ENCODE measurements at regions not wholly inside any gene's neighbourhood (a gene's known extent, or its start where the extent isn't known, plus 50 kb on each side); places are given as distances from the start of the nearest gene placed in this dataset.

DNA sequence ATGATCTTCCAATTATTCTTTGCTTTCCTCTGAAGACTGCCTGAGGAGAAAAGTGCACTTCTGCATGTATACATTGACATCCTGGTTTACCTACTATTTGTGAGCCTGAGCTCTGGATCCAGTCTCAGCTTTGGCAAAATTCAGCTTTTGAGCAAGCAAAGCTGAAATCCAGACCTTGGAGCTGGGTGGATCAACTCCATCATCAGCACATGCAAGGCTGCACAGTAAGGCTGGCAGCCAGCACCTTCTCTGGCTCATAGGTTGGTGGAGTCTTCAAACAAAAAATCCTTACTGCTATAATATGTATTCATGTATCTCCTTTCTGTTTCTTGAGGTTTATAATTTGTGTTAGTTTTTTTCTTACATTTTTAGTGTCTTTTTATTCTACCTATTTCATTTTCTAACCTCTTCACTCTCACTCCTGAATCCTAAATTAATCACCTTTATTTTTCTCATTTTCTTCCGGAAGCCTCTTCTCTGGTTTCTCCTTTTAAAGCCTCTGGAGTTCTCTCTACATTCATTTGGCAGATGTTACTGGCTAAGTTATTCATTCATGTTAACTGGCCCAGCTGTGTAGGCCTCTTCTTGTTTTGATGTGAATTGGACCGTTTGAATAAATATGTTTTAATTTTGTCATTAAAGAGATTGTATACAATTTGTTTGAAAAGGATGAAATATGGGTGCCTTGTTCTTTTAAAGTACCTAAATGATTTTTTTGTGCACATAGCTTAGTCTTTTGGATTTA, 224.8 kb downstream of the DACT1 start:
- no TSS peak for BruUV-seq (replicated peaks)
- intact Hi-C loops (cut with micrococcal nuclease; ENCODE audit: unreplicated experiment), result no loop called here

DNA sequence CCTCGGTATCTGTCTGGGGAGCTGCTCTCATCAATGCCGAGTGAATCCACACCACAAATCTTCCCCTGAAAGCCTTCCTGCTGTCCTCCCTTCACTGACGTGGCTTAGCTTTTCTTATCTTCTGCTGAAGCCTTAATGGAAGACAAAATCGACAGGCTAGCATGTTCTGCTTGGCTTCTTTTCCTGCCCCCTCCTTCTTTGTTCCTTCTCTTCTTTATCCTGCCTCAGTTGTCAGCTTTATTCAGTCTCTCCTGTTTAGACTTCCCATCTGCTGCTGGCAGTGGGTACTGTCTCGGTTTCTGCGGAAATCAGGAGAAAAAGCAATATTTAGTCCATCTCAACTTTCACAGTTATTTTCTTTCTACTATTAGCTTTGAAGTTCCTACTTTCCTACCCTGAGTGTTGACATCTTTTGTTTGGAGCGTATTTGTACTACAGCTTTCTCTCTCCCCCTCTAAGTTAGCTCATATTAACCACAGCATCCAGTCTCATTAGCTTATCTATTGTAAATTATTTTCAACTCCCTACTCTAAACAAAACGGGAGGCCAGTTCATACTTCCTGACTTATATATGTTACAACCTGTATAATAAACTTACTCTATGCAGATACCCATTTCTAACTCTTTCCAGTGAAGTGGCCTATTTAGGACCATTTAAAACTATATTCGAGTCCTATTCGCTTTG, 226.0 kb downstream of the DACT1 start:
- intact Hi-C loops (cut with micrococcal nuclease; ENCODE audit: unreplicated experiment), result no loop called here
- H3K36me3 ChIP-seq (ENCODE audit: insufficient read depth, low read length), result no peaks in the 10 kb centered on the region
- no peak for DNase-seq (ENCODE audit: low spot score)
- no peaks in the 10 kb centered on the region for H4K20me1 ChIP-seq (ENCODE audit: insufficient read depth, low read length)
- H3K79me2 ChIP-seq (ENCODE audit: insufficient read depth, low read depth, low read length), result no peaks in the 10 kb centered on the region
- TF ChIP-seq EZH2phosphoT487 (IDR thresholded peaks at IDR 0.05; ENCODE audit: borderline replicate concordance, low read depth, low read length), result no peak
- TF ChIP-seq, protein P1, sequence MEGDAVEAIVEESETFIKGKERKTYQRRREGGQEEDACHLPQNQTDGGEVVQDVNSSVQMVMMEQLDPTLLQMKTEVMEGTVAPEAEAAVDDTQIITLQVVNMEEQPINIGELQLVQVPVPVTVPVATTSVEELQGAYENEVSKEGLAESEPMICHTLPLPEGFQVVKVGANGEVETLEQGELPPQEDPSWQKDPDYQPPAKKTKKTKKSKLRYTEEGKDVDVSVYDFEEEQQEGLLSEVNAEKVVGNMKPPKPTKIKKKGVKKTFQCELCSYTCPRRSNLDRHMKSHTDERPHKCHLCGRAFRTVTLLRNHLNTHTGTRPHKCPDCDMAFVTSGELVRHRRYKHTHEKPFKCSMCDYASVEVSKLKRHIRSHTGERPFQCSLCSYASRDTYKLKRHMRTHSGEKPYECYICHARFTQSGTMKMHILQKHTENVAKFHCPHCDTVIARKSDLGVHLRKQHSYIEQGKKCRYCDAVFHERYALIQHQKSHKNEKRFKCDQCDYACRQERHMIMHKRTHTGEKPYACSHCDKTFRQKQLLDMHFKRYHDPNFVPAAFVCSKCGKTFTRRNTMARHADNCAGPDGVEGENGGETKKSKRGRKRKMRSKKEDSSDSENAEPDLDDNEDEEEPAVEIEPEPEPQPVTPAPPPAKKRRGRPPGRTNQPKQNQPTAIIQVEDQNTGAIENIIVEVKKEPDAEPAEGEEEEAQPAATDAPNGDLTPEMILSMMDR (conservative IDR thresholded peaks at IDR 0.05; ENCODE audit: low read length), result no peak
- no peak overlapping the region for H3K4me2 ChIP-seq (ENCODE audit: low read length)
- H3K4me3 ChIP-seq (ENCODE audit: low read depth, low read length, poor library complexity, severe bottlenecking), result no peak overlapping the region
- H3K9me2 ChIP-seq (ENCODE audit: insufficient read depth, low read length), result no peaks in the 10 kb centered on the region
- H3K9me3 ChIP-seq (ENCODE audit: low read length), result no peaks in the 10 kb centered on the region
- no TSS peak for BruUV-seq (replicated peaks)
- ChIA-PET CTCF (ENCODE audit: unreplicated experiment) (no interaction called here), POLR2A (no interaction called here)
- H2AFZ ChIP-seq (ENCODE audit: low read length), result no peak overlapping the region
- H3K27ac ChIP-seq (ENCODE audit: low read depth, low read length, poor library complexity, severe bottlenecking), result no peak overlapping the region
- H3K4me1 ChIP-seq (ENCODE audit: insufficient read depth, low read length, poor library complexity, severe bottlenecking), result no peaks in the 10 kb centered on the region

More for the DNA sequence above, 224.8 kb downstream of the DACT1 start:
- Histone ChIP-seq H3K4me3 (ENCODE audit: low read depth, low read length, poor library complexity, severe bottlenecking) (no peak overlapping the region), H3K79me2 (ENCODE audit: insufficient read depth, low read depth, low read length) (no peaks in the 10 kb centered on the region), H4K20me1 (ENCODE audit: insufficient read depth, low read length) (no peaks in the 10 kb centered on the region), H3K4me1 (ENCODE audit: insufficient read depth, low read length, poor library complexity, severe bottlenecking) (no peaks in the 10 kb centered on the region), H2AFZ (ENCODE audit: low read length) (no peak overlapping the region), H3K27ac (ENCODE audit: low read depth, low read length, poor library complexity, severe bottlenecking) (no peak overlapping the region), H3K9me3 (ENCODE audit: low read length) (no peaks in the 10 kb centered on the region), H3K4me2 (ENCODE audit: low read length) (no peak overlapping the region), H3K36me3 (ENCODE audit: insufficient read depth, low read length) (no peaks in the 10 kb centered on the region), H3K9me2 (ENCODE audit: insufficient read depth, low read length) (no peaks in the 10 kb centered on the region)
- POLR2A ChIA-PET, result no interaction called here
- CTCF ChIA-PET (ENCODE audit: unreplicated experiment), result no interaction called here
- no peak for TF ChIP-seq EZH2phosphoT487 (IDR thresholded peaks at IDR 0.05; ENCODE audit: borderline replicate concordance, low read depth, low read length)
- TF ChIP-seq, protein P1 (conservative IDR thresholded peaks at IDR 0.05; ENCODE audit: low read length), result no peak
- no peak for DNase-seq (ENCODE audit: low spot score)

Measured in OCI-LY7 (cell line).